ENCODE measurements at regions not wholly inside any gene's neighbourhood (a gene's known extent, or its start where the extent isn't known, plus 50 kb on each side); places are given as distances from the start of the nearest gene placed in this dataset.

DNA sequence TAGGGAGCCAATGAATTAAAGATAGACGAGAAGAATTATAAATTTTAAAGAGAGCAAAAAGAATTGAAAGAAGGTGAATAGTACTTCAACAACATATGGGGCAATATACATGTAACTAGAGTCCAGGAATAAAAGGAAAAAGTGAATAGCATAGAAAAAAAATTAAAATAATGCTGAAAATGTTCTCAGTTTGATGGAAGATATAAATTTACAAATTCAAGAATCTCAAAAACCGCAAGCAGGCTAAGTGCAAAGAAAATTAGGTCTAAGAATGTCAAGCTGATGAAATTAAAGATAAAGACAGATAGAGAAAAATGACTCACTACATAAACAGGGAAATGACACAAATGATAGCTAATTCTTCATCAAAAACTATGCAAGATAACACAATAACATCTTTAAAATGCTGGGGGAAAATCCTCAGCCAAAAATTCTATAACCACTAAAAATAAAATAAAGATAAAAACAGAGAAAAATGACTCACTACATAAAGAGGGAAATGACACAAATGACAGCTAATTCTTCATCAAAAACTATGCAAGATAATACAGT lies 326.3 kb downstream of the TBX15 start:
- TF ChIP-seq, protein P1, sequence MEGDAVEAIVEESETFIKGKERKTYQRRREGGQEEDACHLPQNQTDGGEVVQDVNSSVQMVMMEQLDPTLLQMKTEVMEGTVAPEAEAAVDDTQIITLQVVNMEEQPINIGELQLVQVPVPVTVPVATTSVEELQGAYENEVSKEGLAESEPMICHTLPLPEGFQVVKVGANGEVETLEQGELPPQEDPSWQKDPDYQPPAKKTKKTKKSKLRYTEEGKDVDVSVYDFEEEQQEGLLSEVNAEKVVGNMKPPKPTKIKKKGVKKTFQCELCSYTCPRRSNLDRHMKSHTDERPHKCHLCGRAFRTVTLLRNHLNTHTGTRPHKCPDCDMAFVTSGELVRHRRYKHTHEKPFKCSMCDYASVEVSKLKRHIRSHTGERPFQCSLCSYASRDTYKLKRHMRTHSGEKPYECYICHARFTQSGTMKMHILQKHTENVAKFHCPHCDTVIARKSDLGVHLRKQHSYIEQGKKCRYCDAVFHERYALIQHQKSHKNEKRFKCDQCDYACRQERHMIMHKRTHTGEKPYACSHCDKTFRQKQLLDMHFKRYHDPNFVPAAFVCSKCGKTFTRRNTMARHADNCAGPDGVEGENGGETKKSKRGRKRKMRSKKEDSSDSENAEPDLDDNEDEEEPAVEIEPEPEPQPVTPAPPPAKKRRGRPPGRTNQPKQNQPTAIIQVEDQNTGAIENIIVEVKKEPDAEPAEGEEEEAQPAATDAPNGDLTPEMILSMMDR (IDR thresholded peaks at IDR 0.05), result no peak
- no peak for TF ChIP-seq EP300 (IDR thresholded peaks at IDR 0.05; ENCODE audit: low read depth)
- TF ChIP-seq POLR2A (IDR thresholded peaks at IDR 0.05), result no peak
- no peak for TF ChIP-seq POLR2AphosphoS5 (IDR thresholded peaks at IDR 0.05)

All from transverse colon (tissue), 4 donors.